B cell (primary cell): ENCODE measurements at regions not wholly inside any gene's neighbourhood (a gene's known extent, or its start where the extent isn't known, plus 50 kb on each side); places are given as distances from the start of the nearest gene placed in this dataset.

Source experiments
- ATAC-seq: fragments of 200-7000 bp; cut with Tn5 transposase; one replicate; pipeline ENCODE4 v1.10.0; 2021; ENCODE audit warnings: low read depth, mild to moderate bottlenecking, moderate number of reproducible peaks, moderate library complexity
- CTCF ChIA-PET: fragments of 350-600 bp; sonication (Branson Sonifier 250); formaldehyde crosslinking; loops from one replicate; lab custom pipeline; 2021; ENCODE audit warnings: antibody characterized with exemption, inconsistent platforms; lab: Charles Lee
- POLR2A ChIA-PET: fragments of 350-600 bp; sonication (Branson Sonifier 250); formaldehyde crosslinking; loops from one replicate; lab custom pipeline; 2021; ENCODE audit warnings: antibody characterized with exemption; lab: Charles Lee
- DNase-seq: peaks from one replicate; pipeline ENCODE4 v3.0.0; 2013
- H2AFZ ChIP-seq: 2 replicates; pipeline ENCODE4 v1.6.1; 2012; ENCODE audit warnings: mild to moderate bottlenecking, low read depth, low read length; ENCODE audit not compliant: insufficient read depth, poor library complexity, severe bottlenecking
- H3K27ac ChIP-seq, 2 donors: 1 replicate in 1 of 2; 2 replicates in 1 of 2; pipeline ENCODE4 v1.5.1; 2012 to 2013; ENCODE audit warnings: low read length in 2 of 2, mild to moderate bottlenecking in 2 of 2, moderate library complexity in 1 of 2
- H3K27me3 ChIP-seq, 4 experiments: fragments of 200-600 bp in 1 of 4; sonication (generic) in 1 of 4; replicated peaks in 1 of 4; 1 replicate in 2 of 4; 2 replicates in 2 of 4; pipeline versions ENCODE4 v1.6.1 to v1.7.0; 2013 to 2016; ENCODE audit warnings: low read length in 3 of 4, mild to moderate bottlenecking in 2 of 4, mixed read lengths in 1 of 4, moderate library complexity in 1 of 4; ENCODE audit not compliant: insufficient read depth in 4 of 4, control insufficient read depth in 3 of 4; ENCODE audit errors: control extremely low read depth in 1 of 4
- H3K36me3 ChIP-seq, 2 experiments: replicated peaks in 1 of 2; 1 replicate in 1 of 2; 2 replicates in 1 of 2; pipeline versions ENCODE4 v1.6.1 to v1.7.1; 2013; ENCODE audit warnings: low read length in 1 of 2; ENCODE audit not compliant: insufficient read depth in 2 of 2, control insufficient read depth in 1 of 2; ENCODE audit errors: control extremely low read depth in 1 of 2, extremely low read depth in 1 of 2
- H3K4me1 ChIP-seq, 2 donors: fragments of 200-600 bp in 1 of 2; sonication (generic) in 1 of 2; 1 replicate in 1 of 2; 2 replicates in 1 of 2; pipeline versions ENCODE4 v1.5.1 to v1.6.1; 2013 to 2017; ENCODE audit warnings: low read length in 2 of 2; ENCODE audit not compliant: control insufficient read depth in 2 of 2, insufficient read depth in 2 of 2
- H3K4me2 ChIP-seq: replicated peaks from 2 replicates; pipeline ENCODE3; 2012; ENCODE audit warnings: mild to moderate bottlenecking, low read depth, low read length; ENCODE audit not compliant: poor library complexity, severe bottlenecking
- H3K4me3 ChIP-seq, 5 experiments: fragments of 200-600 bp in 1 of 5; sonication (generic) in 1 of 5; 1 replicate in 3 of 5; 2 replicates in 2 of 5; pipeline versions ENCODE4 v1.5.1 to v1.7.0; 2011 to 2016; ENCODE audit warnings: low read length in 4 of 5, mild to moderate bottlenecking in 4 of 5, low read depth in 2 of 5, control low read depth in 1 of 5, moderate library complexity in 1 of 5; ENCODE audit not compliant: insufficient read depth in 1 of 5; ENCODE audit errors: control extremely low read depth in 1 of 5, extremely low read depth in 1 of 5
- H3K79me2 ChIP-seq: fragments of 200-600 bp; sonication (generic); one replicate; pipeline ENCODE4 v1.6.0; 2016; ENCODE audit warnings: low read length; ENCODE audit not compliant: control insufficient read depth, insufficient read depth
- H3K9ac ChIP-seq: fragments of 200-600 bp; sonication (generic); 2 replicates; pipeline ENCODE4 v1.6.1; 2017; ENCODE audit warnings: mild to moderate bottlenecking, low read length, moderate library complexity
- H3K9me3 ChIP-seq, 3 donors: one replicate each; pipeline versions ENCODE4 v1.6.1 to v1.7.1; 2013; ENCODE audit warnings: low read length in 2 of 3; ENCODE audit not compliant: control insufficient read depth in 2 of 3, insufficient read depth in 1 of 3; ENCODE audit errors: control extremely low read depth in 1 of 3
- H4K20me1 ChIP-seq: 2 replicates; pipeline ENCODE4 v1.6.0; 2012; ENCODE audit warnings: mild to moderate bottlenecking, low read length; ENCODE audit not compliant: insufficient read depth, control insufficient read depth, poor library complexity, severe bottlenecking
- H3K27ac Mint-ChIP-seq: one replicate; pipeline ENCODE4 v1.8.0; 2021; ENCODE audit warnings: mixed read lengths
- H3K27me3 Mint-ChIP-seq: one replicate; pipeline ENCODE4 v1.8.0; 2021; ENCODE audit warnings: mixed read lengths
- H3K4me1 Mint-ChIP-seq: one replicate; pipeline ENCODE4 v1.8.0; 2021; ENCODE audit warnings: mixed read lengths
- H3K4me3 Mint-ChIP-seq: one replicate; pipeline ENCODE4 v1.8.0; 2021; ENCODE audit warnings: mixed read lengths
- H3K9me3 Mint-ChIP-seq: one replicate; pipeline ENCODE4 v1.8.0; 2022; ENCODE audit warnings: mixed read lengths; ENCODE audit not compliant: insufficient read depth
- EZH2 ChIP-seq: IDR thresholded peaks from 2 replicates; pipeline ENCODE4 v1.6.1; 2012; ENCODE audit warnings: borderline replicate concordance, low read depth, mild to moderate bottlenecking, moderate library complexity, low read length; ENCODE audit not compliant: insufficient read depth, poor library complexity, severe bottlenecking
- WGBS: methylation state at CpG from one replicate; pipeline ENCODE4 v1.1.5; 2013; ENCODE audit warnings: missing lambda C conversion rate; ENCODE audit not compliant: insufficient coverage; 5-methylcytosine and 5-hydroxymethylcytosine counted together
- intact Hi-C: fragments of 100-400 bp; cut with micrococcal nuclease; formaldehyde crosslinking; loops from one replicate; pipeline ENCODE4 v1.10.0; 2022
- TF ChIP-seq, protein P1 (sequence below): fragments of 200-600 bp; IDR thresholded peaks from one replicate; pipeline ENCODE4 v1.8.0; 2022; ENCODE audit warnings: antibody characterized with exemption, mild to moderate bottlenecking

DNA sequence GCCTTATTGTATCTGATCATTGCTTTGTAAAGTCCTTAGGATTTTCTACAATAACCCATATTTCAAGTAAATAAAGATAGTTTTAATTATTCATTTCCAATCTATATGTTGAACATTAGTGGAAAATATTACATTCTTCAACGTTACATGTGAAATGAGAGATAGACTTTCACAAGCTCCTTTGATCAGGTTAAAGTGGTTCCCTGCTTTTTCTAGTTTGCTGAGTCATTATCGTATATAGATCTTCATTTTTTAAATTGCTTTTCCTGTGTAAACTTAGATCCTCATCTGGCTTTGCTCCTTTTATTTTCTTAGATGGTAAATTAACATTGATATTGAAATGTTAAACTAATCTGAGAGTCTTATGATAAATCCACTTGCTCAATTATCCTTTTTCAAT is 599.0 kb downstream of the TRAM1L1 start:
- no peak overlapping the region for H3K4me2 ChIP-seq
- ChIA-PET CTCF (no interaction called here), POLR2A (no interaction called here)
- Mint-ChIP-seq H3K4me3 (no peak overlapping the region), H3K27me3 (no peaks in the 10 kb centered on the region), H3K4me1 (no peaks in the 10 kb centered on the region), H3K27ac (no peak overlapping the region), H3K9me3 (peaks cover 2% of the 10 kb centered on the region)
- H3K4me3 ChIP-seq = no peak overlapping the region
- ATAC-seq (no peak), DNase-seq (no peak)
- WGBS = no CpG with 5 or more reads among the region's 2 CpGs
- H3K27me3 ChIP-seq = no peaks in the 10 kb centered on the region
- H4K20me1 ChIP-seq = no peaks in the 10 kb centered on the region
- no peaks in the 10 kb centered on the region for H3K4me1 ChIP-seq
- no peak overlapping the region for H3K9ac ChIP-seq
- intact Hi-C loops = no loop called here
- no peaks in the 10 kb centered on the region for H3K36me3 ChIP-seq
- no peaks in the 10 kb centered on the region for H3K9me3 ChIP-seq
- TF ChIP-seq EZH2 = no peak
- TF ChIP-seq, protein P1, sequence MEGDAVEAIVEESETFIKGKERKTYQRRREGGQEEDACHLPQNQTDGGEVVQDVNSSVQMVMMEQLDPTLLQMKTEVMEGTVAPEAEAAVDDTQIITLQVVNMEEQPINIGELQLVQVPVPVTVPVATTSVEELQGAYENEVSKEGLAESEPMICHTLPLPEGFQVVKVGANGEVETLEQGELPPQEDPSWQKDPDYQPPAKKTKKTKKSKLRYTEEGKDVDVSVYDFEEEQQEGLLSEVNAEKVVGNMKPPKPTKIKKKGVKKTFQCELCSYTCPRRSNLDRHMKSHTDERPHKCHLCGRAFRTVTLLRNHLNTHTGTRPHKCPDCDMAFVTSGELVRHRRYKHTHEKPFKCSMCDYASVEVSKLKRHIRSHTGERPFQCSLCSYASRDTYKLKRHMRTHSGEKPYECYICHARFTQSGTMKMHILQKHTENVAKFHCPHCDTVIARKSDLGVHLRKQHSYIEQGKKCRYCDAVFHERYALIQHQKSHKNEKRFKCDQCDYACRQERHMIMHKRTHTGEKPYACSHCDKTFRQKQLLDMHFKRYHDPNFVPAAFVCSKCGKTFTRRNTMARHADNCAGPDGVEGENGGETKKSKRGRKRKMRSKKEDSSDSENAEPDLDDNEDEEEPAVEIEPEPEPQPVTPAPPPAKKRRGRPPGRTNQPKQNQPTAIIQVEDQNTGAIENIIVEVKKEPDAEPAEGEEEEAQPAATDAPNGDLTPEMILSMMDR = no peak
- H3K27ac ChIP-seq = no peak overlapping the region
- no peak overlapping the region for H2AFZ ChIP-seq
- H3K79me2 ChIP-seq = no peaks in the 10 kb centered on the region

- Mint-ChIP-seq H3K9me3 (peaks cover 2% of the 10 kb centered on the region), H3K27me3 (no peaks in the 10 kb centered on the region), H3K4me3 (no peak overlapping the region), H3K27ac (no peak overlapping the region), H3K4me1 (no peaks in the 10 kb centered on the region)
- H2AFZ ChIP-seq = no peak overlapping the region
- no peak overlapping the region for H3K4me3 ChIP-seq
- TF ChIP-seq, protein P1 = no peak
- TF ChIP-seq EZH2 = no peak
- intact Hi-C loops = no loop called here
- no peaks in the 10 kb centered on the region for H3K4me1 ChIP-seq
- DNase-seq (no peak), ATAC-seq (no peak)
- H3K79me2 ChIP-seq = no peaks in the 10 kb centered on the region
- H3K27ac ChIP-seq = no peak overlapping the region
- H3K27me3 ChIP-seq = no peaks in the 10 kb centered on the region
- no peak overlapping the region for H3K9ac ChIP-seq
- H3K9me3 ChIP-seq = peaks cover 0 to 16% (median 0%) of the 10 kb centered on the region in 3 donors
- CTCF ChIA-PET = no interaction called here
- POLR2A ChIA-PET = no interaction called here
- no peak overlapping the region for H3K4me2 ChIP-seq
- no peaks in the 10 kb centered on the region for H4K20me1 ChIP-seq
- H3K36me3 ChIP-seq = no peaks in the 10 kb centered on the region
- WGBS = no CpG with 5 or more reads among the region's 3 CpGs
These were observed 604.8 kb downstream of the TRAM1L1 start for GRCh38 chr4:116480546-116480945.
